NCI-H82 treated with DMSO at 0.1 percent for 48 hours (cell line): ENCODE measurements at regions not wholly inside any gene's neighbourhood (a gene's known extent, or its start where the extent isn't known, plus 50 kb on each side); places are given as distances from the start of the nearest gene placed in this dataset.

Experiments
- DNase-seq: peaks from one replicate; lab custom pipeline; 2025; ENCODE audit not compliant: unreplicated experiment; lab: John Stamatoyannopoulos, UW

DNA sequence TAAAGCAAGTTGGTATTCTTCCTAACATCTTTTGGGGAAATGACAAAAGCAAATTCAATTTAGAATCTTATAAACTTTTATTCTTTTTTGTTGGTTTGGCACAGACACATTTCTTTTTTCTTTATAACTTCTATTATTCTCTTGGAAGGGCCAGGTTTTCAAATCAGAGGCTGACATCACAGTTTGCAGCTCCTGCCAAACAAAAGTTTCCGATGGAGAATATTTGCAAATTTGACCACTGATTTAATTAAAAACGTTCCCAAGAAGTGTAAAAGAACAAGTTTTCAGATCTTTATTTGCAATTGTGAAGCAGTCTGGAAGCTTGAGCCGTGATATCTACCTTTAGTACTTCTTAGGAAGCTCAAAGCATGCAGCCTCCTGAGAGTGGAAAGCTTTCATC lies 53.8 kb upstream of the CD83 start:
- no peak for DNase-seq

GRCh38 chr6:14065350-14065749 lies 52.2 kb upstream of the CD83 start:
- DNase-seq = no peak

GRCh38 chr6:14066782-14067406 lies 50.7 kb upstream of the CD83 start:
- peak; percentile 93 for DNase-seq

DNA sequence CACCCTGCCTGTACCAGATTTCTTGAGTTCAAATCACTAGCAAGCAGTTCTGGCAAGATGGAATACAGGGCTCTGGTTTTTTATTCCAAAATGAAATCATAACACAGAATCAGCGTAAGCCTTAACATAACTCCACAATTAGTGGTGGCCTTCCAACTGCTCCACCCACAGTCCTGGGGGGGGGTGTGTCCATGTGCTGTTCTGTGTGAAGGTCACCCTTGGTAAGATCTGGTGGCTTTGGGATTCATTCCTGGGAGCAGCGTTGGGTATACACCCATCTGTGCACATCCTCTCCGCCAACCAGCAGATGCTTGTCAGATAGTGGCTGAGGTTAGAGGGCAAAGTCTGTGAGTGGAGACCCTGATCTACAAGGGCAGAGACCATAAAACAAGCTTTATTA lies 49.9 kb upstream of the CD83 start:
- no peak for DNase-seq
